Type B pancreatic cell (in vitro differentiated cells): ENCODE measurements at regions not wholly inside any gene's neighbourhood (a gene's known extent, or its start where the extent isn't known, plus 50 kb on each side); places are given as distances from the start of the nearest gene placed in this dataset.

Source experiments
- DNase-seq: peaks from one replicate; pipeline ENCODE4 v3.0.0; 2021; ENCODE audit warnings: mixed read lengths; ENCODE audit not compliant: unreplicated experiment; ENCODE audit errors: extremely low spot score
- H3K27ac Mint-ChIP-seq: 2 replicates; pipeline ENCODE4 v1.8.0; 2021; ENCODE audit warnings: mild to moderate bottlenecking, mixed read lengths
- H3K27me3 Mint-ChIP-seq: 2 replicates; pipeline ENCODE4 v1.8.0; 2021; ENCODE audit warnings: mixed read lengths
- H3K36me3 Mint-ChIP-seq: 2 replicates; pipeline ENCODE4 v1.8.0; 2021; ENCODE audit warnings: mixed read lengths
- H3K4me1 Mint-ChIP-seq: one replicate; pipeline ENCODE4 v1.8.0; 2021; ENCODE audit warnings: mixed read lengths; ENCODE audit not compliant: unreplicated experiment
- H3K4me3 Mint-ChIP-seq: 2 replicates; pipeline ENCODE4 v1.8.0; 2021; ENCODE audit warnings: mild to moderate bottlenecking, mixed read lengths
- H3K9me3 Mint-ChIP-seq: 2 replicates; pipeline ENCODE4 v1.8.0; 2021; ENCODE audit warnings: mixed read lengths
- TF ChIP-seq, protein P1 (sequence below): fragments of 200-600 bp; sonication (generic); conservative IDR thresholded peaks from 2 replicates; pipeline ENCODE4 v1.5.0; 2021; ENCODE audit warnings: antibody characterized with exemption, mild to moderate bottlenecking

DNA sequence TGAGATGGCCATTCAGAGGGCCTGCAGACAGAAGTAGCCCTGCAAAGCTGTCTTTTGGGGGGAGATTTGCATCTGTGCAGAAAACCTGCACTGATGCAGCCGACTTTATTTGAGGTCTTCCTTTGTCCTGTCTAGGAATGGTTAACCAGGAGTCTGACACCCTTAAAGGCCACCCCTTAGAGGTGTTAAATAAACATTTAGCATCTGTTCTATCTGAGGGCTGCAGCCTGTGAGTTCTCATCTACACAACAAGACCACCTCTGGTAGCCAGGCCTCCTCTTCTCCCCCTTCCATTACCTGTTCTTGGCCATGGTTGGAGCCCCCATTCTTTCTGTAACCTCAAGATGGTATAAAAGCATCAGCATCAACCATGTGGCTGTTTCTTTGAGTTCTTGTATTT is 214.4 kb upstream of the HS6ST1 start:
- no peak for DNase-seq
- H3K27ac Mint-ChIP-seq, result no peak overlapping the region
- H3K9me3 Mint-ChIP-seq, result peaks cover 6% of the 10 kb centered on the region
- H3K36me3 Mint-ChIP-seq, result no peaks in the 10 kb centered on the region
- H3K27me3 Mint-ChIP-seq, result no peaks in the 10 kb centered on the region
- H3K4me3 Mint-ChIP-seq, result no peak overlapping the region
- peaks cover 8% of the 10 kb centered on the region for H3K4me1 Mint-ChIP-seq
- TF ChIP-seq, protein P1, sequence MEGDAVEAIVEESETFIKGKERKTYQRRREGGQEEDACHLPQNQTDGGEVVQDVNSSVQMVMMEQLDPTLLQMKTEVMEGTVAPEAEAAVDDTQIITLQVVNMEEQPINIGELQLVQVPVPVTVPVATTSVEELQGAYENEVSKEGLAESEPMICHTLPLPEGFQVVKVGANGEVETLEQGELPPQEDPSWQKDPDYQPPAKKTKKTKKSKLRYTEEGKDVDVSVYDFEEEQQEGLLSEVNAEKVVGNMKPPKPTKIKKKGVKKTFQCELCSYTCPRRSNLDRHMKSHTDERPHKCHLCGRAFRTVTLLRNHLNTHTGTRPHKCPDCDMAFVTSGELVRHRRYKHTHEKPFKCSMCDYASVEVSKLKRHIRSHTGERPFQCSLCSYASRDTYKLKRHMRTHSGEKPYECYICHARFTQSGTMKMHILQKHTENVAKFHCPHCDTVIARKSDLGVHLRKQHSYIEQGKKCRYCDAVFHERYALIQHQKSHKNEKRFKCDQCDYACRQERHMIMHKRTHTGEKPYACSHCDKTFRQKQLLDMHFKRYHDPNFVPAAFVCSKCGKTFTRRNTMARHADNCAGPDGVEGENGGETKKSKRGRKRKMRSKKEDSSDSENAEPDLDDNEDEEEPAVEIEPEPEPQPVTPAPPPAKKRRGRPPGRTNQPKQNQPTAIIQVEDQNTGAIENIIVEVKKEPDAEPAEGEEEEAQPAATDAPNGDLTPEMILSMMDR, result no peak

DNA sequence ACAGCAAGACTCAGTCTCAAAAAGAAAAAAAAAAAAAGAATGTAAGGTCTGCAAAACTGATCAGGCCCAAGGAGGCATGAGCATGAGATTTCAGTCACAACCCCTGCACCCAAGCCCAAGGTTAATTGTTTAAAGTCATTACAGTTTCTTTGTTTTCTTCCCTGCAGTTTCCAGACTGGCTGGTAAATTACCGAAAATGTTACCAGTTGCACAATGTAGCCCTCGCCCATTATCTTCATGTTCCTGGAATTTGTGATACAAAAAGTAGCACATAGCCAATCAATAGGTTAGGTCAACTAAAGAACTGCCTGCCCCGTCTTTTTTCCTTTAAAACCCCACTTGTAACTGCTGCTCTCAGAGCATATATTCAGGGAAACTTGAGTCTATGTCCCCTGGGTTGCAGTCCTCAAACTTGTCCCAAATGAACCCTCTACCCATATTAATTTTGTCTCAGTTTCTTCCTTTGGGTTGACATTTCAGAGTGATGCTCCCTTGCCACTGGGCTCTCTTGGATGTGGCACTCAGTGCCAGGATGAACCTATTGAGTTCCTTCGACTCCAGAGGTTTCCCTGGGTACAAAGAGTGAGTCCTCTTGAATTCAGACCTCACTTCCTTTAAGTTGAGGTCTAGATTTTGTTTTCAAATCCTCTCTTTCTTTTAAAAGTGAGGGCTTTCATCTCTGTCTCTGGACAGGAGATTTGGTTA is 216.2 kb upstream of the HS6ST1 start:
- TF ChIP-seq, protein P1, result no peak
- DNase-seq, result no peak
- H3K9me3 Mint-ChIP-seq, result peaks cover 6% of the 10 kb centered on the region
- no peak overlapping the region for H3K27ac Mint-ChIP-seq
- no peak overlapping the region for H3K4me3 Mint-ChIP-seq
- no peaks in the 10 kb centered on the region for H3K36me3 Mint-ChIP-seq
- H3K27me3 Mint-ChIP-seq, result no peaks in the 10 kb centered on the region
- H3K4me1 Mint-ChIP-seq, result peaks cover 8% of the 10 kb centered on the region

DNA sequence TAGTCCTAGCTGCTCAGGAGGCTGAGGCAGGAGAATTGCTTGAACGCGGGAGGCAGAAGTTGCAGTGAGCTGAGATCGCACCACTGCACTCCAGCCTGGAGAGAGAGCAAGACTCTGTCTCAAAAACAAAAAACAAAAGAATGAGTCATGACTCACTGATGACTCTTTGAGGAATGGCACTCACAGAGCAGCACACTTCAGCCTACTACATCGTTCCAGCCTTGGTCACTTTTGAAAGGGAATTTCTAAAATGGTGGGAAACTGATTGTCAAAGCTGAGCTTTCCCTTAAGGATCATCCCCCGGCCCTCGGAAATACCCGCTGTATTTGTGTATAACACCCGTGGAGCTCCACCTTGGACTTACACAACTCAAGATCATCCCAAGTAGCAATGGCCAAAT is 217.3 kb upstream of the HS6ST1 start:
- H3K9me3 Mint-ChIP-seq, result peaks cover 6% of the 10 kb centered on the region
- DNase-seq, result no peak
- no peak overlapping the region for H3K27ac Mint-ChIP-seq
- no peak overlapping the region for H3K4me3 Mint-ChIP-seq
- peaks cover 8% of the 10 kb centered on the region for H3K4me1 Mint-ChIP-seq
- no peaks in the 10 kb centered on the region for H3K36me3 Mint-ChIP-seq
- H3K27me3 Mint-ChIP-seq, result no peaks in the 10 kb centered on the region
- TF ChIP-seq, protein P1, result no peak

DNA sequence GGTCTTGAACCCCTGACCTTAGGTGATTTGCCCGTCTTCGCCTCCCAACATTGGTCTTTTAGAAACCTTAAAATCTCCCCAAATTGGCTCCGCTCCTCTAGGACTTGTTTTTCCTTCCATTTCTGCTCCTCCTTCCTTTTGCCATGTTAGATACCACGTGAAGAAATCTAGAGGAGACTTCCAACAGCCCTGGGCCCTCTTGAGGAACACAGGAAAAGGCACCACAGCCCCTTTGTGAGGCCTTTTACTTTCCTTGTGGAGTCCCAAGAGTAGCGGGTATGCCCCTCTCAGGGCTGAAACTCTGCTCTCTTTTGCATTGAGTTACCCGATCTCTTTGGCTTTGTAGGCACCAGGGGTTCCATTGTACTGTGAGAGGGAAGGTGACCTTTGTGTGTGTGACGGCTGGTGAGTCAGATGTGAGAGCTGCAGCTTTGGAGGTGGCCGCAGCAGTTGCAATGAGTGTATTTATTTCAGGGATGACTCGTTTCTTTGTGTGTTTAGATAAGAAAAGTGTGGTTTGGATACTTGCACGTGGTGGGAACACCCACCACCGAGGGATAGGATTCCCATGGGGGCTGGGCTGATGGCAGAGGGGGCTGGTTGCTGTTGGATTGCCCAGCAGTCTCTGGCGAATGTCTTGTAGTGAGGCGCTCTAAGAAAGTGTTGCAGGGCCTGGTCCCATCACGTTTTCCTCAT is 218.4 kb upstream of the HS6ST1 start:
- no peak for DNase-seq
- peaks cover 6% of the 10 kb centered on the region for H3K9me3 Mint-ChIP-seq
- H3K4me1 Mint-ChIP-seq, result peaks cover 8% of the 10 kb centered on the region
- no peak overlapping the region for H3K27ac Mint-ChIP-seq
- no peaks in the 10 kb centered on the region for H3K27me3 Mint-ChIP-seq
- TF ChIP-seq, protein P1, result no peak
- no peaks in the 10 kb centered on the region for H3K36me3 Mint-ChIP-seq
- no peak overlapping the region for H3K4me3 Mint-ChIP-seq

DNA sequence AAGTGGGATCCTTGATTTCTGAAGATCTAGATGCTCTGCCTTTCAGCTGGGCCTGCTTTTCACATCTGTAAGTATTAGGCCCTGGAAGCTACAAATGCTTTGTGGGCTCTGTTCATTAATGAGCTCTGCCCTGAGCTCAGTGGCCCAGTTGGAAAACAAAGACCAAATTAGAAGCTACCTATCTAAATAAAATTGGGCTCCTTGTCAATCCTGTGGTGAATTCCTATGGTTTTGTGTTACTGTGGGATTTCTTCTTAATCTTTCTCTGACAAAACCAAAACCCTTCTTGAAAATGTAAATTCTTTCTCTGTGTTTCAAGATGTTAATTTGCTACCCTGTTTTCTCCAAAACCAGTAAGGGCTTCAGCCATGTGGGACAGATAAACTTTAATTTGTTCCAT is 219.0 kb upstream of the HS6ST1 start:
- TF ChIP-seq, protein P1, result no peak
- no peak overlapping the region for H3K4me3 Mint-ChIP-seq
- no peak overlapping the region for H3K27ac Mint-ChIP-seq
- no peaks in the 10 kb centered on the region for H3K36me3 Mint-ChIP-seq
- DNase-seq, result no peak
- peaks cover 8% of the 10 kb centered on the region for H3K4me1 Mint-ChIP-seq
- peaks cover 6% of the 10 kb centered on the region for H3K9me3 Mint-ChIP-seq
- H3K27me3 Mint-ChIP-seq, result no peaks in the 10 kb centered on the region
